Liver (tissue), 3 donors: ENCODE measurements at regions not wholly inside any gene's neighbourhood (a gene's known extent, or its start where the extent isn't known, plus 50 kb on each side); places are given as distances from the start of the nearest gene placed in this dataset.

Experiments
- RAD21 ChIP-seq, 2 donors: IDR thresholded peaks; 2 replicates each; pipeline ENCODE4 v1.6.1; 2016; ENCODE audit warnings: antibody characterized with exemption in 2 of 2, mild to moderate bottlenecking in 2 of 2
- REST ChIP-seq: IDR thresholded peaks from 2 replicates; pipeline ENCODE4 v1.6.1; 2016; ENCODE audit warnings: antibody characterized with exemption, mild to moderate bottlenecking
- YY1 ChIP-seq: IDR thresholded peaks from 2 replicates; pipeline ENCODE4 v1.6.1; 2016; ENCODE audit warnings: antibody characterized with exemption, mild to moderate bottlenecking
- TF ChIP-seq, protein P1 (sequence below): fragments of 150-350 bp; IDR thresholded peaks from 2 replicates; pipeline ENCODE4 v1.5.1; 2017; ENCODE audit warnings: improper control_type of control experiment, low read depth, low read length; ENCODE audit not compliant: missing input control
- TF ChIP-seq, protein P2 (sequence below): IDR thresholded peaks from 2 replicates; pipeline ENCODE4 v1.6.1; 2016; ENCODE audit warnings: antibody characterized with exemption
- donor health status: healthy.
- donor health status: healthy.

DNA sequence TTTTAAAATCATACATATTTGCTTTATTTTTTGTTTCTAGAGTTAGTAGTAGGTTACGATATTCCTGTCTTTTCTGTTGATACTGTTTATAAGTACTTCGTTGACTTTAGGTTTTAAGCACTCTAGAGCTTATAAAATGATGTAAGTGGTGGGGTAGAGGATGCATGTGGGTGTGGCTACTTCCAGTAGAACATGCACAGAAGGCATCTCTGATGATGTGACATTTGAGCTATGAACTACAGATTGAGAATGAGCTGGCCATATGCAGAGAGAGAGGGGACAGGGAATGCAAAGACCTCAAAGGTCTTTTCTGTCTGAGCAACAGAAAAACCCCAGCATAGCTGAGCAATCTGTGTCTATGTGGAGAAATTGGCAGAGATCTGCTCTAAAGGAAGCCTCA is 233.9 kb upstream of the STAC start:
- TF ChIP-seq REST (no peak), YY1 (no peak), RAD21 (IDR thresholded peaks at IDR 0.05) (no peak)
- TF ChIP-seq, protein P1, sequence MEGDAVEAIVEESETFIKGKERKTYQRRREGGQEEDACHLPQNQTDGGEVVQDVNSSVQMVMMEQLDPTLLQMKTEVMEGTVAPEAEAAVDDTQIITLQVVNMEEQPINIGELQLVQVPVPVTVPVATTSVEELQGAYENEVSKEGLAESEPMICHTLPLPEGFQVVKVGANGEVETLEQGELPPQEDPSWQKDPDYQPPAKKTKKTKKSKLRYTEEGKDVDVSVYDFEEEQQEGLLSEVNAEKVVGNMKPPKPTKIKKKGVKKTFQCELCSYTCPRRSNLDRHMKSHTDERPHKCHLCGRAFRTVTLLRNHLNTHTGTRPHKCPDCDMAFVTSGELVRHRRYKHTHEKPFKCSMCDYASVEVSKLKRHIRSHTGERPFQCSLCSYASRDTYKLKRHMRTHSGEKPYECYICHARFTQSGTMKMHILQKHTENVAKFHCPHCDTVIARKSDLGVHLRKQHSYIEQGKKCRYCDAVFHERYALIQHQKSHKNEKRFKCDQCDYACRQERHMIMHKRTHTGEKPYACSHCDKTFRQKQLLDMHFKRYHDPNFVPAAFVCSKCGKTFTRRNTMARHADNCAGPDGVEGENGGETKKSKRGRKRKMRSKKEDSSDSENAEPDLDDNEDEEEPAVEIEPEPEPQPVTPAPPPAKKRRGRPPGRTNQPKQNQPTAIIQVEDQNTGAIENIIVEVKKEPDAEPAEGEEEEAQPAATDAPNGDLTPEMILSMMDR: no peak
- TF ChIP-seq, protein P2, sequence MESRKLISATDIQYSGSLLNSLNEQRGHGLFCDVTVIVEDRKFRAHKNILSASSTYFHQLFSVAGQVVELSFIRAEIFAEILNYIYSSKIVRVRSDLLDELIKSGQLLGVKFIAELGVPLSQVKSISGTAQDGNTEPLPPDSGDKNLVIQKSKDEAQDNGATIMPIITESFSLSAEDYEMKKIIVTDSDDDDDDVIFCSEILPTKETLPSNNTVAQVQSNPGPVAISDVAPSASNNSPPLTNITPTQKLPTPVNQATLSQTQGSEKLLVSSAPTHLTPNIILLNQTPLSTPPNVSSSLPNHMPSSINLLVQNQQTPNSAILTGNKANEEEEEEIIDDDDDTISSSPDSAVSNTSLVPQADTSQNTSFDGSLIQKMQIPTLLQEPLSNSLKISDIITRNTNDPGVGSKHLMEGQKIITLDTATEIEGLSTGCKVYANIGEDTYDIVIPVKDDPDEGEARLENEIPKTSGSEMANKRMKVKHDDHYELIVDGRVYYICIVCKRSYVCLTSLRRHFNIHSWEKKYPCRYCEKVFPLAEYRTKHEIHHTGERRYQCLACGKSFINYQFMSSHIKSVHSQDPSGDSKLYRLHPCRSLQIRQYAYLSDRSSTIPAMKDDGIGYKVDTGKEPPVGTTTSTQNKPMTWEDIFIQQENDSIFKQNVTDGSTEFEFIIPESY: no peak
